ENCODE measurements at regions not wholly inside any gene's neighbourhood (a gene's known extent, or its start where the extent isn't known, plus 50 kb on each side); places are given as distances from the start of the nearest gene placed in this dataset.

GRCh38 chr5:74206579-74207550 lies 433.7 kb downstream of the ENC1 start:
- peak; percentile 60 for DNase-seq

DNA sequence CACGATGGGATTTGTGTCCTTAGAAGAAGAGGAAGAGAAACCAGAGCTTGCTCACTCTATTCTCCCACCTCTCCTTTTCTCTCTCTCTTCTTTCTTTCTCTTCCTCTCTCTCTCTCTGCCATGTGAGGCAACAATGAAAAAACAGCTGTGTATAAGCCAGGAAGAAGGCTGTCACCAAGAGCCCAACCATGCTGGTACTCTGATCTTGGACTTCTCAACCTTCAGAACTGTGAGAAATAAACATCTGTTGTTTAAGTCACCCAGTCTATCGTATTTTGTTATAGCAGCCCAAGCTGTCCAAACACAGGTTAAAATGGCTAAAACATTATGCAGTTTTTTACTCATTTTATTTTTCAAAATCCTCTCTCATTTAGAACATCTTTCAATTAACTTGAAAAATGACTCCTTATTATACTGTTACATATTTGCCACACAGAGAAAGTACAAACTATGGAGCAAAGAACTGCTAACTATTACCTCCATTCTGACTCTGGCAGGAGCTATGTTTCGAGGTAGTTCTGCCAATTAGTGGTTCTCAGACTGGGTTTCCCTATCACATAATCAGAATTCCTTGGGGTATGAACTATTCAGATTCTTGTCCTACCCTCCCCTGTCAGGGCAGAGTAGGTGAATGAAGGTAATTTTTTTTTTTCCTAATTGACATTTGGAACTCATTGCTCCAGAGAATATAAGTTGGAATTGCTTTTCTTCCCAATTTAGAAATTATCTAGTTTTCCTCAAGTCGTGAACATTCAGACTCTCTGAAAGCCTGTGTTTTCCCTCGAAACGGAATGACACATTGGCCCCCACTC lies 434.6 kb downstream of the ENC1 start:
- no peak for DNase-seq

DNA sequence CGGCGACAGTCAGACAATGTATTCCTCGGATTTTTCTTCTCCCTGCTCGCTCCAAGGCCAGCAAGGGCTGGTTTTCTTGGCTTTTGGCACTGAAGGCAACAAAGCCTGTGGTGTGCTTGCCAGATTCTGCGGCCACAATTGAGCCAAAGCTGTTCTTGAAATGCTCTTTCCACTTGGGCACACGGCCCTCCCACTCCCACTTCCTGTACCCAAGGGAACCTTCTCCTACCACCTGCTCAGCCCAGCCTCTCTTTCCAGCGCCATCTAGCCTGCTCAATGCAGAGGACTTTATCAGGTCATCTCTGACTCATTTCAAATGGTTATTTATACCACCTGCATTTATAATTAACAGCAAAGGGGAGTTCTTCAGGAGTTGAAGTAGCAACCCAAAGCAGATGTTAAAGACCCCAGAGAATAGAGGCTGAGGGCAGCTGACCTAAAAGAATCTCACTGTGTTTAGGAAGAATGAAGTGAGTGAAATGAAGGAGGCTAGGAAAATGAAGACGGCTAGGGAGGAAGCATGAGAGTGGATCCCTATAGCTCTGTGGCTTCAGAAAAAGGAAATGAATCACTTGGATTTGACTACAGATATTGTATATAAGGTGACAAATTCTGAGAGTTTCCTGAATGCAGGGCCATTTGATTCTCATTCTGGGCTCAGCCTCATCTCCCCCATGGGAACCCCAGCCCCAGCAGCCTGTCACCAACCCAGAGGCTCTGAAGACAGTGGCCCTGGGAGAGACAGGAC lies 439.0 kb downstream of the ENC1 start:
- peak; percentile 74 for DNase-seq

DNA sequence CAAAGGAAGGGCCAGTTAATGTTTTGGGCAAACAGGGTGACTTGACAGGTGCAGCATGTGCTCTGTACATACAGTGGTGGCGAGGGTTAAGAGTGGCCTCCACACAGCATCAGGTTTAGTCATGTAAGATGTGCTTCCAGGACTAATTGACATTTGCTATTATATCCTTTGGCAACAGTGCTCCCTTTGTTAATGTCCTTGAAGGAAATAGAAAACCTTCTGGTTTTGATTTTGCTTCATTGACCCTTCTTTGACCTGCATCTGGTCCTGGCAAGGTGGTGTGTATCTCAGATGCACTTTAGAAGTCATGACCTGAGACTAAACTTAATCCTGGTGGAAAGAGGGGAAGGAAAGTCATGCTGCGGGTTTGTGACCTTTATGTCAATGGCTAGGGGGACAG lies 440.0 kb downstream of the ENC1 start:
- DNase-seq = peak; percentile 73

DNA sequence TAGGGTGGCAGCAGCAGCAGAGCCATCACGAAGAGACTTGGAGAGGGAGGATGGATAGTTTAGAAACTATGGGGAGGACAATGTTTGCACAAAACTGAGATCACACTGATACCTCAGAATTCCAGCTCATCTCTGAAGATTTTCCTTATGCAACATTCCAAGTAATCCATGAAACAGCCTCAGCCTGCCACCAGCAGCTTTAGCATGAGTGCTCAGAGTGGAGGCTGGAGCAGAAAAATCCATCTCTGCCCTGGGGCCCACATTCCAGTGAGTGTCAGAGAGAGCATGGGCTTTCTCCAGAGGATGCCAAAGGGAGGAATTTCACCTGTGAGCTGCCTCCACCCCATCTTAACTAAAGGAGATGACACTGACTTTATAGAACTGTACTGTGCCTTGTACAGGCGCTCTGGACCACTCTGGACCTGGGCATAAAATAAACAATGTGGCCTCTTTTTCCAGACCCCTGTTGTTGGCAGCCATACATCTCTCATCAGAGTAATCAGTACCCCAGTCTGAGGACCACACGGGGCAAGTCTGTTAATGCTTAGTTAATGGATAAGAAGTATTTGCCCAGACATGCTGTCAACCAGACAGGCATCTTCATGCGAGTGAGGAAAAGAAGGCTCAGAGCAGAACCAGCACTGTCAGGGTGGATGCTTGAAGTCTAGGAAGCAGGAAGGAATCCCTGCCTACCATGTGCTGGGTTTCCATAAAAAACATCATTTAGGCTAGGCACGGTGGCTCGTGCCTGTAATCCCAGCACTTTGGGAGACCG lies 440.9 kb downstream of the ENC1 start:
- DNase-seq = no peak

GRCh38 chr5:74199005-74199404 lies 441.5 kb downstream of the ENC1 start:
- DNase-seq = no peak

DNA sequence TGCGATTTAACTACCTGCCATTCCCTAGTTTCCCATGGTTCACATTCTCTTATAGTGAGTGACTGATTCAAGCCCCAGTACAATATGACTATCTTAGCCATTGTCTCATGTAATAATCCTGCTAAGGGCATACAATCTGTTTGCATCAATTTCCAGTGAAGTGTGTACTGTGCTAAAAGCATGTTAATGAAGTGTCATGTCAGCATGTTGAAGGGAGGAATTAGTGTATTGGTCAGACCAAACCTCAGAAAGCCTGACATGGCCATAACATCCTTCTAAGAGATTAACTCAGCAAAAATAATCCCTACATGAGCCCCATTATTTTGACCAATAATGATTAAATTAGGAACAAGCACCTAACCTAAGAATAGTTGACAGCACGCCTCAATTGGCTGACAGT lies 442.4 kb downstream of the ENC1 start:
- no peak for DNase-seq

DNA sequence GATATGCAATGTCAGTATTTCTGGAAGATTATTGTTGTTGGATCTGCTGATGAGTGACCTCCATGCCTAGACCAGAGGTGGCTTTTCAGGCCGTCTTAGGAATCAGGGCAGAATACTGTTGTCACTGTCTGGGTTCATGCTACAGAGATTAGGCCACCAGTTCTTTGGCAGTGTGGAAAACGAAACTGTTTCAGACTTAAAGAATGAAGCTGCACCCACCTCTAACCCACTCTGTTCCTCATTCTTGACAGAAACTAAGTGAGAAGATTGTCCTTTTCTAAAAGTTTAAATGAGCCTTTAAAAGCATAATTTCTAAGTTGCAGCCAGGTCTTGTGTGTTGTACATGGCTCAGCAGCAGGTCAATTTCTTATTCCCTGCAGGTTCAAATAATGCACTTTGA lies 444.3 kb downstream of the ENC1 start:
- DNase-seq = no peak

DNA sequence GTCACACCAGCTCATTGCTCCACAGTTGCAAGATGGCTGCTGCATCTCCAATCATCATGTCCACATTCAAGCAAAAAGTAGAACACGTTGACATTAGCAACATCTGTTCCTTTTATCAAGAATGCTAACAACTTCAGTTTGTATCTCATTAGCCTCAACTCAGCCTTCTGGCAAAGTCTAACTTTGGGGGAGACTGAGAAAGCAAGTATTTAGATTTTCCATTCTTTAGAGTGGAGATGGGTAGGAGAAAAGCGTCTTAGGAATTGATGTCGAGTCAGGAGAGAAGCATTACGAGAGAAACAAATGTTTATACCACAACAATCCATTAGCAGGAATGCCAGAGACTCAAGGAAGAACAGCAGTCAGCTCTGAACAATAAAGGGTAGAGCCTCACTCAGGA lies 446.3 kb downstream of the ENC1 start:
- DNase-seq = no peak

DNA sequence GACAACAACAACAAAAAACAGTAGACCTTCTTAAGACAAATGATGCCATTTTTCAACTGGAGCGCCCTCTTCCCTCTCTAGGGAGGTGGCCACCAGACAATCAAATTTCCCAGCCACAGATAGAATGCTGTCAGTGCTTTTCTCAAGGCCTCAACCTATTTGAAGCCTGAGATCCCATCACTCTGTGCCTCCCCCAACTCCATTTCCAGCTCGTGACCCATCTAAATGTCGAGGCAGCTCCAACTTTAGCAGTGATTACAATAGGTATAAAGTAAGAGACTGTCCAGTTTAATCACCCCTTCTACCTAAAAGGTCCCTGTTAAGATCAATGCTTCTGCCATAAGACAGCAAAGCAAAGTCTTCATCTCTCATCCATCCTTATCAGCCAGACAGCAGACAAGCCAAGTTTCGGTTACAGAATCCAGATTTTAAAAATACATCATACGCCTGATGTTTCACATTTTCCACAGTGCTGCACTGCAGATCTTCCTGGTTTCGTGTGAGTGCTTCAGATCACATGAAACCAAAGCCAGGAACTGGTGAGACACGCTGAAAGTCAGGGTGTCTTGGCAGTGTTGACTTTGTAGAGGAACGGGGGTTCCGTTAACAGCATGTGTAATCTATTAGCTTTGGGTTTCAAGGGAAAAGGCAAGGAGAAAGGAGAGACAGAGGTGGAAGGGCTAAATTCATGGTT lies 447.8 kb downstream of the ENC1 start:
- no peak for DNase-seq

GRCh38 chr5:74188351-74189105 lies 452.0 kb downstream of the ENC1 start:
- DNase-seq = no peak

DNA sequence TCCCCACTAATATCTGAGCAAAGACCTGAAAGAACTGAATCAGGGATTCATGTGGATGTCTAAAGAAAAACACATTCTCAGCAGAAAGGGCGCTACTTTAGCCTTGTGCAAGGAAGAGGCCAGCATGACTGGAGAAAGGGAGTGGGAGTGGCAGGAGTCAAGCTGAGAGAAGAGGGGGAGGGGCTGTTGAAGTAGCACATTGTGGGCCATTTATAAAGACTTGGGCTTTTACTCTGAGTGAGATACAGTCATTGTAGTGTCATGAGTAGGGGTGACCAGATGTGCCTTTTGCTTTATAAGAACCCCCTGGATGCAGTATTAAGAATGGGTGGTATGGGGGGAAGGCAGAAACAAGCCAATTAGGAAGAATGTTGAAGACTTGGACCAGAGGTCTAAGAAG lies 452.8 kb downstream of the ENC1 start:
- no peak for DNase-seq

DNA sequence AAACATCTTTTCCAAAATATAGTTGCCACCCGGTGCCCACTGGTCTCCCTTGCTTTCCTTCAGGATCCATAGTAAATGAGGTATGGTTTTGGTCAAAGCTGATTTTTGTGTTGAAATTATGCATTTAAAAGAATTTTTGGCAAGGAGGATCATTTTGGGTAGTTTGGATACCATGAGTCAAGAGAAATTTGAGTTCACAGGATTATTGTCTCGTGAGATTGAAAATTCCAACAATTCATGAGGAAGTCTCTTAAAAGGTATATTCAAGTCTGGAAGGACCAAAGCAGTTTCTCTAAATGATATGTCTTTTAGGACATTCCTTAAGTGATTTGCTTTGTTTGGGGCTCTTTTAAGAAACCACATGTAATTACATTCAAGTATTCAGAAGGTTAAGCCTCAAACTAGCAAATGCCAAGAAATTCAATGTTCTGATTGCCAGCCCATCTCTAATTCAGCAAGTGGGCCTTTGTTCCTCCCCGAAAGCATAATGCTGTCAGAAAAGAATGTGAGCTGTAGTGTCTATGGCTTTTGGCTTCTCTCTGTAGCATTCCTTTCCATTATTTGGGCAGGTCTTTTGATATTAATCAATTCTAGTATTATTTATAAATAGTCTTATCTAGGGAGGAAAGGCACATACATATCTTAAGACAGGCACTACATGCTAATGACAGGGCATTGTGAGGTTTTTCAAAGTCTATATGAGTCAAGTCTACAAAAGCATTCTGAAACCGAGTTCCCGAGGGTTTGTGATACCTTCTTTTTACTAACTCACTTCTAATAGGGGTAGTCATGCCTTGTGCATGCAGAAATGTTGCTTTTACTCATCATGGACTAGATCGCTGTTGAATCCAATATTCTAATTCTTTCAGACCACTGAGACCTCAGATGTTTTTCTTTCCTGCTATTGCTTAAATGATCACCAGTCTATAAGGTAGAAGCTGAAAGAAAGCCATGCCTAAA lies 453.9 kb downstream of the ENC1 start:
- DNase-seq = no peak

DNA sequence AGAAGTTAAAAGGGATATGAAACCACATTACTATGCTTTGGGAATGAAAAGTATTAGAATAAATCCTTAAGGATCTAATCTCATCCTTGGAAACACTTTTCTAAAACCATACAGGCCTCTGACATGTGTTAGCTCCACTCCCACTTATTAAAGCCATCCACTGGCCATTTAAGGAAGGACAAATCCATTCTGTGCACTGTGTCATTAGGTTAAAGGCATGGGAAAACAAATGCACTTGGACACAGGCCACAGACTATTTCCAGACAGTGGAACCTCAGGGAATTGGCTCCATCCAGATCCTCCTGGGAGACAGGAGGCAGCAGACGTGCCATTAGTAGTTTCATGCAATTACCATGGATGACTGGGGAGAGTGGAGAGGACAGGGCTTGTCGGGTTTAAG lies 454.9 kb downstream of the ENC1 start:
- DNase-seq = no peak

DNA sequence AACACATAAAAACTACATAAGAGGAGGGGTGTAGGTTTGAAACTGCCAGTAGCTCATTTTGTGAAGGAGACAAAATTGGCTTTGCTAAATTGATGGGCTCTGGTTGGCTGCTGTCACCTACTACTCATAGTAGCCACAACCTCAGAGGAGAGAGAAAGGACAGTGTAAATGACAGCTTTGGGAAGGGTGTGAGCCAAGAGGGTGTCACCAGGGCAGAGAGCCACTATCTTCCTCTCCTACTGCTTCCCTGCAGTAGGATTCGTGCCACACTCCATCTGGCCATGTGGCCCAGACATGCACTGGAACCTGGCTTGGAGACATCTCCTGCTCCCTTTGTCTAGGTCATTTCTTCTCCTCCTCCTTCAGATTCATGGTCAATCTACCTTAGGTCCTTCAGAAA lies 455.9 kb downstream of the ENC1 start:
- no peak for DNase-seq

DNA sequence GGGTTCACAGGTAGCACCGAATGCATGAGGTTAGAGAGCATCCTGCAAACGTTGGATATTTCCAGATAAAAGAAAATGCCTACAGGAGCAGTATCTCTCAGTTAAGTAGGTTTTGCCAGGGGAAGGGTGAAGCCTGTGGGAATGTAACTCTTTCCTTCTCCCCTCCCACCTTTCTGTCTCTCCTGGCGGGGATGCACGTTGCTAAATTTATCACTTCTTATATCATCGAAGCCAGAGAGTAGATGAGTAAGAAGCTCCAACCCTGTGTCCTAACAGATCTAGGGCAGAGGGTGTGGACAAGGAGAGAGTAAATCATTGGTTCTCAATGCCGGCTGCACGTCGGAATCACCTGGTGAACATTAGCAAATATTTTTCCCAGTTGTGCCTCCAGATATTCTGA lies 457.5 kb downstream of the ENC1 start:
- no peak for DNase-seq

DNA sequence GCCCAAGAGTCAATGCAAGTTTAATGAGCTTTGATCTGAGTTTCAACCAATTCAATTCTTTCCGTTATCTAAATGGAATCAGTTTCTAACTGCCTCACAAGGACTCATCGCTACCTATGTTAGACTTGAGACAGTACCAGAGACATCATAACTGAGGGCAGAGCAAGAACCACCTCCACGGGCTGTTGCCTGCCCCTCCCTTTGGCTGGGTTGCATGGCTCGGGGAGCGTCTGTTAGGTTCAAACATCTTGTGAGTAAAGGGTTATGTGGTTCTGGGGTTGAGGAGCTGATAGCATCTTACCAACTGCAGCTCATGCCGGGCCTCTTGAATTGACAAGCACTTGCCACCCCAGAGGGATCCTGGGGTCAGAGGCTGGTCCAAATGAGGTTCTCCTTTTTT lies 457.9 kb downstream of the ENC1 start:
- DNase-seq = no peak

GRCh38 chr5:74179701-74180100 lies 460.8 kb downstream of the ENC1 start:
- DNase-seq = no peak

DNA sequence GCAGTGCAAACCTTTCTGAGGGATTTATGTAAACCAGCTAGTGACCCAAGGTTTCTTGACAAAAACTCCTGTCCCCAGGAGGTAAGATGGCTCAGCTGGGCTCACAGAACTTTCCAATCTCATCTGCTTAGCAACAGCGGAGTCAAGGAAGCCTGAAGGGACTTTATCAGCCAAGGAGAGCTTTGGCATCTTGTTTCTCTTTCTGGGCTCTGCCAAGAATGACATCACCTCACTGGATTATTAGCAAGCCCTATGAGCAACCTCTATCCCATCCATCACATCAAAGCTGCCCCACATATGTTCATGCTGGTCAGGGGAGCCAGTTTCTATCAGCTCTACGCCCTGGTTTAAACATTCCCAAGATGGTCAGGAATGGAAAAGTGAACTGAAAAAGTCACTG lies 461.3 kb downstream of the ENC1 start:
- no peak for DNase-seq

GRCh38 chr5:74177961-74178360 lies 462.6 kb downstream of the ENC1 start:
- DNase-seq = no peak
